Smooth muscle cell (in vitro differentiated cells): ENCODE measurements at regions not wholly inside any gene's neighbourhood (a gene's known extent, or its start where the extent isn't known, plus 50 kb on each side); places are given as distances from the start of the nearest gene placed in this dataset.

Experiments used
- DNase-seq: peaks from one replicate; lab custom pipeline; 2025; ENCODE audit not compliant: unreplicated experiment; lab: John Stamatoyannopoulos, UW
- H2AFZ ChIP-seq: fragments of 200-600 bp; sonication (generic); 2 replicates; pipeline ENCODE4 v1.6.0; 2016; ENCODE audit warnings: antibody characterized with exemption, low read depth, mild to moderate bottlenecking
- H3F3A ChIP-seq: fragments of 200-600 bp; sonication (generic); 2 replicates; pipeline ENCODE4 v1.6.0; 2017; ENCODE audit warnings: antibody characterized with exemption, low read depth
- H3K27ac ChIP-seq: fragments of 200-600 bp; sonication (generic); 2 replicates; pipeline ENCODE4 v1.5.1; 2016; ENCODE audit warnings: low read depth, mild to moderate bottlenecking
- H3K27me3 ChIP-seq: fragments of 200-600 bp; sonication (generic); 2 replicates; pipeline ENCODE4 v1.6.1; 2016; ENCODE audit warnings: low read depth, mild to moderate bottlenecking
- H3K36me3 ChIP-seq: fragments of 200-600 bp; sonication (generic); 2 replicates; pipeline ENCODE4 v1.5.1; 2016; ENCODE audit warnings: low read depth
- H3K4me1 ChIP-seq: fragments of 200-600 bp; sonication (generic); 2 replicates; pipeline ENCODE4 v1.5.1; 2016; ENCODE audit warnings: low read depth
- H3K4me2 ChIP-seq: fragments of 200-600 bp; sonication (generic); 2 replicates; pipeline ENCODE4 v1.6.0; 2016; ENCODE audit warnings: mild to moderate bottlenecking
- H3K4me3 ChIP-seq: fragments of 200-600 bp; sonication (generic); 2 replicates; pipeline ENCODE4 v1.5.1; 2016; ENCODE audit warnings: mild to moderate bottlenecking
- H3K79me2 ChIP-seq: fragments of 200-600 bp; sonication (generic); 2 replicates; pipeline ENCODE4 v1.6.0; 2016; ENCODE audit warnings: low read depth, mild to moderate bottlenecking
- H3K9ac ChIP-seq: fragments of 200-600 bp; sonication (generic); 2 replicates; pipeline ENCODE4 v1.6.0; 2016; ENCODE audit warnings: low read depth
- H3K9me3 ChIP-seq: fragments of 200-600 bp; sonication (generic); replicated peaks from 2 replicates; pipeline ENCODE4 v1.5.1; 2016; ENCODE audit warnings: low read depth
- H4K20me1 ChIP-seq: fragments of 200-600 bp; sonication (generic); 2 replicates; pipeline ENCODE4 v1.6.0; 2016; ENCODE audit warnings: low read depth
- WGBS: methylation state at CpG from one replicate; pipeline ENCODE4 v1.1.7; 2016; ENCODE audit warnings: low lambda C conversion rate; 5-methylcytosine and 5-hydroxymethylcytosine counted together
- TF ChIP-seq, protein P1 (sequence below): fragments of 200-600 bp; sonication (generic); IDR thresholded peaks from 2 replicates; pipeline ENCODE4 v1.5.1; 2017; ENCODE audit warnings: borderline replicate concordance, mild to moderate bottlenecking, antibody characterized with exemption; ENCODE audit not compliant: insufficient read depth, poor library complexity, severe bottlenecking

DNA sequence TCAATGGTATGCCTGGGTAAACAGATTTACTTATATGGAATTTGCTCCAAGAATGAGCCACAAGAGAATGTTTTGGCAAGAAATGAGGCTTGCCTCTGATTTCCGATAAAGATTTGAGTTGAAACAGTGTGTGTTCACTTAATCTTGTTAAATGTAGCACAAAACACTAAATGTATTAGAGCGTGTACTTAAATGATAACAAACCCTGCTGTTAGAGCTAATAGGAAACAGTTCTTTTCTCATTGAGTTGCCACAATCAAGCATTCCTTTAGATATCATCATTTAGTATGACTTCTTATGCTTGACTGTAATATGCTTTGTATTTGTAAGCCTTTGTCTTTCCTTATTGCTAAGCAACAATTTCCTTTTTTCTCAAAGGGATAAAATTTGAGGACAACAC, 353.6 kb upstream of the ZNF717 start:
- DNase-seq: no peak
- Histone ChIP-seq H3F3A (no peaks in the 10 kb centered on the region), H3K36me3 (no peaks in the 10 kb centered on the region), H3K4me1 (no peaks in the 10 kb centered on the region), H3K4me2 (no peak overlapping the region), H3K27ac (no peak overlapping the region), H3K27me3 (no peaks in the 10 kb centered on the region), H3K9ac (no peak overlapping the region), H3K9me3 (no peaks in the 10 kb centered on the region), H2AFZ (no peak overlapping the region), H3K79me2 (no peaks in the 10 kb centered on the region), H4K20me1 (no peaks in the 10 kb centered on the region), H3K4me3 (no peak overlapping the region)
- TF ChIP-seq, protein P1, sequence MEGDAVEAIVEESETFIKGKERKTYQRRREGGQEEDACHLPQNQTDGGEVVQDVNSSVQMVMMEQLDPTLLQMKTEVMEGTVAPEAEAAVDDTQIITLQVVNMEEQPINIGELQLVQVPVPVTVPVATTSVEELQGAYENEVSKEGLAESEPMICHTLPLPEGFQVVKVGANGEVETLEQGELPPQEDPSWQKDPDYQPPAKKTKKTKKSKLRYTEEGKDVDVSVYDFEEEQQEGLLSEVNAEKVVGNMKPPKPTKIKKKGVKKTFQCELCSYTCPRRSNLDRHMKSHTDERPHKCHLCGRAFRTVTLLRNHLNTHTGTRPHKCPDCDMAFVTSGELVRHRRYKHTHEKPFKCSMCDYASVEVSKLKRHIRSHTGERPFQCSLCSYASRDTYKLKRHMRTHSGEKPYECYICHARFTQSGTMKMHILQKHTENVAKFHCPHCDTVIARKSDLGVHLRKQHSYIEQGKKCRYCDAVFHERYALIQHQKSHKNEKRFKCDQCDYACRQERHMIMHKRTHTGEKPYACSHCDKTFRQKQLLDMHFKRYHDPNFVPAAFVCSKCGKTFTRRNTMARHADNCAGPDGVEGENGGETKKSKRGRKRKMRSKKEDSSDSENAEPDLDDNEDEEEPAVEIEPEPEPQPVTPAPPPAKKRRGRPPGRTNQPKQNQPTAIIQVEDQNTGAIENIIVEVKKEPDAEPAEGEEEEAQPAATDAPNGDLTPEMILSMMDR: no peak
- WGBS: 84% methylated on average over 2 of the region's 2 CpGs

DNA sequence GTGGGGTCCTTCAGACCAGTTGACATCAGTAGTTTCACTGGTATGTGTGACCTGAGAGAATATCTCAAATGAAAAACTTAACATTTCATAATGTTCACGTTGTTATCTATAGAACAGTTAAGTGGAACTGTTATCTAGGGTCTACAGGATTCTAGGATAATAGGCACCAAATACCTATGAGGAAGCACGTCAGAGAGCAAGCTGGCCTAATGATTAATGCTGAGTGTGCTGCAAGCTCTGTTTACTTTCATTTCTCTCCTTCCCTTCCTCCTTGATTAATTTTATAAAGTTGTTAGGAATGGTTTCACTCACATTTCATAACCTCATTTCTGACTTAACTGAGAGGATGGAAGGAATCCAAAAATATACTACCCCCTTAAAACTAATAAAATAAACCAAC, 362.5 kb upstream of the ZNF717 start:
- H3K27ac ChIP-seq: no peak overlapping the region
- H2AFZ ChIP-seq: no peak overlapping the region
- TF ChIP-seq, protein P1: no peak
- no peaks in the 10 kb centered on the region for H3K9me3 ChIP-seq
- DNase-seq: no peak
- no peak overlapping the region for H3K4me3 ChIP-seq
- H3K27me3 ChIP-seq: no peaks in the 10 kb centered on the region
- H3K4me1 ChIP-seq: no peaks in the 10 kb centered on the region
- H3K79me2 ChIP-seq: no peaks in the 10 kb centered on the region
- no peak overlapping the region for H3K4me2 ChIP-seq
- no peaks in the 10 kb centered on the region for H3F3A ChIP-seq
- no peaks in the 10 kb centered on the region for H3K36me3 ChIP-seq
- WGBS: 91% methylated on average over 2 of the region's 2 CpGs
- H3K9ac ChIP-seq: no peak overlapping the region
- H4K20me1 ChIP-seq: no peaks in the 10 kb centered on the region

DNA sequence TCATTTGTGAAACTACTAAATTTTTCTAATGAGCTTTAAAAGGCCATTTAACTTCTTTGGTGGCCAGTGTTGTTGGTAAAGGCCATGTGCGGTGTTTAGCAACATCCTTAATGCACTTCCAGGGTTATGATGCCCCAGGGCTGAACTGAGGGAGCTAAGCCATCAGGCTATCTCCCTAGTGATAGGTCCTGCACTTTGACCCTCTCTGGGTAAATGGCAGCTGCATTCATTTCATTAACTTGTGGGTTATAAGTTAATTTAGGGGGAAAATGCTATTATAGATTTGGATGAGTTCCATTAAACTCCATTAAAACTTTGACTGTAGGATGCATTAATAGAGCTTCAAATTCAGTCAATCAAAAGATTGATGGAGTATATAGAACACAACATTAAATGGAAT, 366.7 kb upstream of the ZNF717 start:
- 91% methylated on average over 1 of the region's 1 CpG for WGBS

DNA sequence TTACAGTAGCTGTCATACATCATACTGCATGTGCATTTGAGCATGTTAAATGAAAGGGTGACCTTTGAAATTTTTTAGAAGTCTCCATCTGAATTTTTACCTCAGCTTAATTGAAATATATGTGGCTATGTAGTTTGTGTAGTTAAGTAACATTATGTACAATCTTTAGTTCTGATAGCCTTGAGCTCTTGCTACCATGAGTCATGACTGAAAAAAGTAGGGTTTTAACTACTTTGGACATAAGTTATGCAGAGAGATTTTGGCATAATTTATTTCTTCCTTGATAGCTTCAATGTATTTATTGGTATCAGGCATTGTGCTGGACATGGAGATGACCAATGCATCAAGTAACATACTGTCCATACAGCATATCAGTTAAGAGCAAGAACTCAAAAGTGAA, 376.5 kb upstream of the ZNF717 start:
- H3K4me2 ChIP-seq: no peak overlapping the region
- TF ChIP-seq, protein P1: no peak
- no peaks in the 10 kb centered on the region for H3F3A ChIP-seq
- no peak overlapping the region for H2AFZ ChIP-seq
- no peaks in the 10 kb centered on the region for H4K20me1 ChIP-seq
- H3K9ac ChIP-seq: no peak overlapping the region
- no peaks in the 10 kb centered on the region for H3K27me3 ChIP-seq
- H3K79me2 ChIP-seq: no peaks in the 10 kb centered on the region
- no peaks in the 10 kb centered on the region for H3K36me3 ChIP-seq
- DNase-seq: no peak
- no peaks in the 10 kb centered on the region for H3K9me3 ChIP-seq
- no peak overlapping the region for H3K4me3 ChIP-seq
- no peaks in the 10 kb centered on the region for H3K4me1 ChIP-seq
- H3K27ac ChIP-seq: no peak overlapping the region

More for the DNA sequence above, 366.7 kb upstream of the ZNF717 start:
- no peak for DNase-seq
- Histone ChIP-seq H4K20me1 (no peaks in the 10 kb centered on the region), H3K79me2 (no peaks in the 10 kb centered on the region), H3K4me1 (no peaks in the 10 kb centered on the region), H3F3A (no peaks in the 10 kb centered on the region), H2AFZ (no peak overlapping the region), H3K9me3 (no peaks in the 10 kb centered on the region), H3K27me3 (no peaks in the 10 kb centered on the region), H3K4me3 (no peak overlapping the region), H3K27ac (no peak overlapping the region), H3K36me3 (no peaks in the 10 kb centered on the region), H3K9ac (no peak overlapping the region), H3K4me2 (no peak overlapping the region)
- TF ChIP-seq, protein P1: no peak
